CD4-positive, alpha-beta T cell (primary cell): ENCODE measurements at regions not wholly inside any gene's neighbourhood (a gene's known extent, or its start where the extent isn't known, plus 50 kb on each side); places are given as distances from the start of the nearest gene placed in this dataset.

ENCODE experiments used
- ATAC-seq: fragments of 200-7000 bp; cut with Tn5 transposase; one replicate; pipeline ENCODE4 v1.10.0; 2022; ENCODE audit warnings: mild to moderate bottlenecking; ENCODE audit not compliant: poor library complexity
- CTCF ChIA-PET: fragments of 350-600 bp; sonication (Branson Sonifier 250); formaldehyde crosslinking; loops from one replicate; lab custom pipeline; 2021; ENCODE audit warnings: antibody characterized with exemption, inconsistent platforms; lab: Charles Lee
- POLR2A ChIA-PET: fragments of 350-600 bp; sonication (Branson Sonifier 250); formaldehyde crosslinking; loops from one replicate; lab custom pipeline; 2021; ENCODE audit warnings: antibody characterized with exemption, inconsistent platforms; lab: Charles Lee
- DNase-seq, 14 experiments: peaks; one replicate each; pipeline ENCODE4 v3.0.0-alpha.2; 2013 to 2020; ENCODE audit warnings: mixed read lengths in 2 of 14
- H3K27ac ChIP-seq, 2 donors: one replicate each; pipeline versions ENCODE4 v1.5.1 to v1.7.0; 2013; ENCODE audit warnings: low read length in 2 of 2, low read depth in 1 of 2, mild to moderate bottlenecking in 1 of 2
- H3K27me3 ChIP-seq, 2 experiments: 1 replicate in 1 of 2; 2 replicates in 1 of 2; pipeline versions ENCODE4 v1.6.1 to v1.7.0; 2013; ENCODE audit warnings: low read length in 2 of 2, control low read depth in 1 of 2, mild to moderate bottlenecking in 1 of 2, moderate library complexity in 1 of 2; ENCODE audit not compliant: insufficient read depth in 2 of 2, control insufficient read depth in 1 of 2
- H3K36me3 ChIP-seq: one replicate; pipeline ENCODE4 v1.6.1; 2013; ENCODE audit warnings: low read length, control low read depth; ENCODE audit not compliant: insufficient read depth
- H3K4me1 ChIP-seq: one replicate; pipeline ENCODE4 v1.6.1; 2013; ENCODE audit warnings: low read length, control low read depth; ENCODE audit not compliant: insufficient read depth
- H3K4me3 ChIP-seq: one replicate; pipeline ENCODE4 v1.5.1; 2013; ENCODE audit warnings: mild to moderate bottlenecking, low read length, moderate library complexity
- H3K9me3 ChIP-seq, 2 experiments: 1 replicate in 1 of 2; 2 replicates in 1 of 2; pipeline versions ENCODE4 v1.6.1 to v1.7.0; 2013; ENCODE audit warnings: low read length in 2 of 2, mild to moderate bottlenecking in 2 of 2, control low read depth in 1 of 2, moderate library complexity in 1 of 2; ENCODE audit not compliant: control insufficient read depth in 1 of 2, insufficient read depth in 1 of 2
- H3K27ac Mint-ChIP-seq: one replicate; pipeline ENCODE4 v1.8.0; 2020; ENCODE audit warnings: mixed read lengths
- H3K27me3 Mint-ChIP-seq: one replicate; pipeline ENCODE4 v1.8.0; 2021; ENCODE audit warnings: mixed read lengths
- H3K36me3 Mint-ChIP-seq: one replicate; pipeline ENCODE4 v1.8.0; 2021; ENCODE audit warnings: low read depth, mixed read lengths
- H3K4me1 Mint-ChIP-seq: one replicate; pipeline ENCODE4 v1.8.0; 2021; ENCODE audit warnings: low read depth, mixed read lengths
- H3K4me3 Mint-ChIP-seq: one replicate; pipeline ENCODE4 v1.8.0; 2020; ENCODE audit warnings: mild to moderate bottlenecking, mixed read lengths
- H3K9me3 Mint-ChIP-seq: one replicate; pipeline ENCODE4 v1.8.0; 2020; ENCODE audit warnings: mixed read lengths
- CTCF ChIP-seq: fragments of 200-600 bp; IDR thresholded peaks from one replicate; pipeline ENCODE4 v1.8.0; 2022; ENCODE audit warnings: antibody characterized with exemption, mild to moderate bottlenecking
- intact Hi-C, 2 experiments: fragments of 100-400 bp; cut with DNase I in 1 of 2; cut with micrococcal nuclease in 1 of 2; formaldehyde crosslinking; loops; one replicate each; pipeline versions ENCODE4 v1.15.1 to v1.9.0; 2023 to 2025; cut with DNase I, micrococcal nuclease

- peaks cover 9 to 26% of the 10 kb centered on the region in 2 experiments for H3K27me3 ChIP-seq
- no peak for TF ChIP-seq CTCF
- H3K27me3 Mint-ChIP-seq: peaks cover 42% of the 10 kb centered on the region
- no peaks in the 10 kb centered on the region for H3K36me3 ChIP-seq
- DNase-seq (no peak), ATAC-seq (no peak)
- H3K4me1 ChIP-seq: peaks cover 5% of the 10 kb centered on the region
- POLR2A ChIA-PET: no interaction called here
- H3K4me3 Mint-ChIP-seq: no peak overlapping the region
- no peak overlapping the region for H3K4me3 ChIP-seq
- H3K9me3 Mint-ChIP-seq: no peaks in the 10 kb centered on the region
- CTCF ChIA-PET: interaction anchor here (1.4 kb wide), 1 partner anchor 41 kb away, joined by 3 read pairs; no protein-coding TSS in a partner anchor
- no peaks in the 10 kb centered on the region for H3K9me3 ChIP-seq
- intact Hi-C loops: no loop called here
- no peak overlapping the region for H3K27ac ChIP-seq
- no peaks in the 10 kb centered on the region for H3K36me3 Mint-ChIP-seq
- no peak overlapping the region for H3K27ac Mint-ChIP-seq
- H3K4me1 Mint-ChIP-seq: peaks cover 22% of the 10 kb centered on the region
These were observed 162.9 kb upstream of the ZNF516 start for GRCh38 chr18:76657911-76658470.

- no peaks in the 10 kb centered on the region for H3K9me3 Mint-ChIP-seq
- Histone ChIP-seq H3K27ac (no peak overlapping the region), H3K27me3 (peaks cover 9 to 26% of the 10 kb centered on the region in 2 experiments), H3K4me1 (peaks cover 5% of the 10 kb centered on the region), H3K9me3 (no peaks in the 10 kb centered on the region), H3K4me3 (no peak overlapping the region), H3K36me3 (no peaks in the 10 kb centered on the region)
- CTCF ChIA-PET: no interaction called here
- intact Hi-C loops: no loop called here
- ATAC-seq (no peak), DNase-seq (no peak)
- no peak for TF ChIP-seq CTCF
- POLR2A ChIA-PET: no interaction called here
- H3K27me3 Mint-ChIP-seq: peaks cover 50% of the 10 kb centered on the region
- H3K4me3 Mint-ChIP-seq: no peak overlapping the region
- H3K36me3 Mint-ChIP-seq: no peaks in the 10 kb centered on the region
- H3K4me1 Mint-ChIP-seq: peaks cover 22% of the 10 kb centered on the region
- H3K27ac Mint-ChIP-seq: no peak overlapping the region
These were observed 162.1 kb upstream of the ZNF516 start for GRCh38 chr18:76656925-76657827.

- peaks cover 9 to 34% of the 10 kb centered on the region in 2 experiments for H3K27me3 ChIP-seq
- CTCF ChIA-PET: no interaction called here
- TF ChIP-seq CTCF: no peak
- Mint-ChIP-seq H3K27me3 (peaks cover 69% of the 10 kb centered on the region), H3K36me3 (no peaks in the 10 kb centered on the region), H3K27ac (no peak overlapping the region), H3K4me1 (peaks cover 22% of the 10 kb centered on the region), H3K4me3 (no peak overlapping the region), H3K9me3 (no peaks in the 10 kb centered on the region)
- DNase-seq: no peak
- H3K9me3 ChIP-seq: no peaks in the 10 kb centered on the region
- H3K4me3 ChIP-seq: no peak overlapping the region
- intact Hi-C loops: no loop called here
- peaks cover 5% of the 10 kb centered on the region for H3K4me1 ChIP-seq
- no peaks in the 10 kb centered on the region for H3K36me3 ChIP-seq
- no peak for ATAC-seq
- POLR2A ChIA-PET: no interaction called here
- no peak overlapping the region for H3K27ac ChIP-seq
These were observed 159.5 kb upstream of the ZNF516 start for GRCh38 chr18:76654577-76654976.
